ENCODE measurements at regions not wholly inside any gene's neighbourhood (a gene's known extent, or its start where the extent isn't known, plus 50 kb on each side); places are given as distances from the start of the nearest gene placed in this dataset.
"Not testable (repeated sequence)": the region's sequence is repeated elsewhere in the genome, so short reads cannot be mapped to it uniquely, and the experiment has no call there.

- TF ChIP-seq CTCF, EZH2, EZH2phosphoT487 (IDR thresholded peaks at IDR 0.05): not testable (repeated sequence)
These were observed 404.3 kb downstream of the ZBBX start for GRCh38 chr3:166975796-166976195.
